Neutrophil (primary cell): ENCODE measurements at regions not wholly inside any gene's neighbourhood (a gene's known extent, or its start where the extent isn't known, plus 50 kb on each side); places are given as distances from the start of the nearest gene placed in this dataset.

Experiments
- H3K27ac ChIP-seq: fragments of 200-600 bp; sonication (generic); 2 replicates; pipeline ENCODE4 v1.5.1; 2016; ENCODE audit warnings: mild to moderate bottlenecking, moderate library complexity
- H3K27me3 ChIP-seq: fragments of 200-600 bp; sonication (generic); 2 replicates; pipeline ENCODE4 v1.6.0; 2016; ENCODE audit warnings: mild to moderate bottlenecking
- H3K36me3 ChIP-seq: fragments of 200-600 bp; sonication (generic); 2 replicates; pipeline ENCODE4 v1.5.1; 2017
- H3K4me1 ChIP-seq, 2 experiments: fragments of 200-600 bp in 1 of 2; sonication (generic) in 1 of 2; 1 replicate in 1 of 2; 2 replicates in 1 of 2; pipeline versions ENCODE4 v1.5.1 to v1.6.1; 2013 to 2016; ENCODE audit warnings: low read depth in 1 of 2, low read length in 1 of 2, mild to moderate bottlenecking in 1 of 2, moderate library complexity in 1 of 2; ENCODE audit not compliant: control insufficient read depth in 1 of 2, insufficient read depth in 1 of 2
- H3K4me3 ChIP-seq, 2 experiments: fragments of 200-600 bp in 1 of 2; sonication (generic) in 1 of 2; 1 replicate in 1 of 2; 2 replicates in 1 of 2; pipeline ENCODE4 v1.5.1; 2013 to 2016; ENCODE audit warnings: low read depth in 1 of 2, low read length in 1 of 2, mild to moderate bottlenecking in 1 of 2, moderate library complexity in 1 of 2
- H3K9me3 ChIP-seq: fragments of 200-600 bp; sonication (generic); 2 replicates; pipeline ENCODE4 v1.5.1; 2016
- CTCF ChIP-seq: fragments of 200-600 bp; sonication (generic); IDR thresholded peaks from 2 replicates; pipeline ENCODE4 v1.5.1; 2016; ENCODE audit warnings: antibody characterized with exemption

GRCh38 chr12:111031916-111032590 is 111.7 kb upstream of the MYL2 start:
- Histone ChIP-seq H3K4me1 (peaks cover 0 to 13% of the 10 kb centered on the region in 2 experiments), H3K27me3 (peaks cover 99% of the 10 kb centered on the region), H3K9me3 (no peaks in the 10 kb centered on the region), H3K4me3 (no peak overlapping the region), H3K36me3 (no peaks in the 10 kb centered on the region), H3K27ac (no peak overlapping the region)
- no peak for TF ChIP-seq CTCF

- H3K36me3 ChIP-seq: no peaks in the 10 kb centered on the region
- no peak for TF ChIP-seq CTCF
- H3K27me3 ChIP-seq: peaks cover 98% of the 10 kb centered on the region
- no peak overlapping the region for H3K27ac ChIP-seq
- no peak overlapping the region for H3K4me3 ChIP-seq
- peaks cover 0 to 13% of the 10 kb centered on the region in 2 experiments for H3K4me1 ChIP-seq
- no peaks in the 10 kb centered on the region for H3K9me3 ChIP-seq
Measured at GRCh38 chr12:111030800-111031199, 110.4 kb upstream of the MYL2 start.

DNA sequence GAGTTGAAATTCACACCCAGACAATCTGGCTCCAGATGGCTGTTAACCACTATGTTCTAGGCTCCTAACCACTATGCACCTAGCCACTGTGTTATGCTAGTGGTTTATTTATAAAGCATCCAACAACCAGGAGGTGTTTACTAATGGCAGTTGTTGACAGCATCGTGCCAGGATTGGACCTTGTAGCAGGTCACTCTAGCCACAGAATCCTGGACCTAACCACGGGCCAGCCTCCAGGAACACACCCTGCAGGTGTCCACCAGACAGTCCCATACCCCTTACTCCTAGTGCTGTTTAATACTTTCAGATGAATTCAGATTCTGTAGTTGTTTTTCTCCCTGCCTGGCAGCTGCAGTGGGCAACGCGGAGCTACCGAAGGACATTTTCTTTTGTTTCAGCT is 109.4 kb upstream of the MYL2 start:
- TF ChIP-seq CTCF: no peak
- Histone ChIP-seq H3K27me3 (peaks cover 98% of the 10 kb centered on the region), H3K4me3 (no peak overlapping the region)

DNA sequence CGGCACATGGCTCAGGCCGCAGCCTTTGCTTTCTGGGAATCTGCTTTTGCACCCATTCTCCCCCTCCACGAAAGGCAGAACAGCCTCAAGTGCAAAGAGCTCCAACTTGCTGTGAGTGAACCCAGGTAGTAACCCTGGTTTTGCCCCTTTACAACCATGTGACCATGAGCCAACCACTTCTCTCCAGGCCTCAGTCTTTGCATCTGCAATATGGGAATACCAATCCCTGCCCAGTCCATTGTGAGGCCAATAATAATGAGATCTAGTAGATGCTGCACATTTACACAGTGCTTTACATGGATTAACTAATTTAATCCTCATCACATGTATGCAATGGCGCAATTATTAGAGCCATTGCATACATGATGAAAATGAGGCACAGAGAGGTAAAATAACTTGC is 108.9 kb upstream of the MYL2 start:
- no peak for TF ChIP-seq CTCF
- Histone ChIP-seq H3K27ac (no peak overlapping the region), H3K27me3 (peaks cover 94% of the 10 kb centered on the region), H3K4me3 (no peak overlapping the region), H3K36me3 (no peaks in the 10 kb centered on the region), H3K9me3 (no peaks in the 10 kb centered on the region), H3K4me1 (peaks cover 0 to 7% of the 10 kb centered on the region in 2 experiments)

More for the DNA sequence above, 109.4 kb upstream of the MYL2 start:
- no peaks in the 10 kb centered on the region for H3K9me3 ChIP-seq
- peaks cover 0 to 10% of the 10 kb centered on the region in 2 experiments for H3K4me1 ChIP-seq
- H3K36me3 ChIP-seq: no peaks in the 10 kb centered on the region
- H3K27ac ChIP-seq: no peak overlapping the region

DNA sequence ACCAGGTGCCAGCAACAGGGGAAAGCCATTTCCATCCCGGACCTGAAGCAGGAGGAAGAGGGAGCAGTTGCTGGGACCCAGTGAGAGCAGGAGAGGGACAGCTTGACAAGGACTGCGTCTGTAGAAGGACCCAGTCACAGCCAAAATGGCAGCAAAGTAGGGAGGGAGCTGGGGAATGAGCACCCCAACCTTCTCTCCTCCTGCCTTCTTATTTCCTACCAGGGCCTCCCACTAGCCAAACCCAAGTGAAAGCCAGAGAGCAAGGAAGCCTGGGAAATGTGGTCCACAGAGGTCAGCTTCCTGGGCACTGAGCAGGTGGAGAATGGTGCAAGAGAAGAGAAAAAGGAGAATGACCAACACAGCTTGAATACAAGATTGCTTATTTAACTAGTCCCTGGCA is 108.5 kb upstream of the MYL2 start:
- no peak overlapping the region for H3K4me3 ChIP-seq
- TF ChIP-seq CTCF: no peak
- H3K9me3 ChIP-seq: no peaks in the 10 kb centered on the region
- H3K27me3 ChIP-seq: peaks cover 89% of the 10 kb centered on the region
- H3K4me1 ChIP-seq: peaks cover 0 to 6% of the 10 kb centered on the region in 2 experiments
- H3K27ac ChIP-seq: no peak overlapping the region
- no peaks in the 10 kb centered on the region for H3K36me3 ChIP-seq
